HG03064 (cell line): ENCODE measurements at regions not wholly inside any gene's neighbourhood (a gene's known extent, or its start where the extent isn't known, plus 50 kb on each side); places are given as distances from the start of the nearest gene placed in this dataset.

Experiments used
- ATAC-seq: cut with Tn5 transposase; IDR thresholded peaks from one replicate; pipeline ENCODE4 v1.9.1; 2021; ENCODE audit warnings: low read depth; ENCODE audit not compliant: unreplicated experiment

DNA sequence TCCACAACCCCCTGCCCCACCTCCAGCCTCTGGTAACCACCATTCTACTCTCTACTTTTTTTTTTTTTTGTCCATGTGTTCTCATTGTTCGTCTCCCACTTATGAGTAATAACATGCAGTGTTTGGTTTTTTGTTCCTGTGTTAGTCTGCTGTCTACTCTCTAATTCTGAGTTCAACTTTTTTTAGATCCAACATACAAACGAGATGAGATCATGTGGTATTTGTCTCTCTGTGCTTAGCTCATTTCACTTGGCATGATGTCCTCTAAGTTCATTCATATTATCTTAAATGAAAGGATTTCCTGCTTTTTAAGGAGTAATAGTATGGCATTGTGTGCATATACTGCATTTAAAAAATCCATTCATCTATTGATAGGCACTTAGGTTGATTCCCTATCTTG is 130.9 kb downstream of the NMUR2 start:
- no peak for ATAC-seq

DNA sequence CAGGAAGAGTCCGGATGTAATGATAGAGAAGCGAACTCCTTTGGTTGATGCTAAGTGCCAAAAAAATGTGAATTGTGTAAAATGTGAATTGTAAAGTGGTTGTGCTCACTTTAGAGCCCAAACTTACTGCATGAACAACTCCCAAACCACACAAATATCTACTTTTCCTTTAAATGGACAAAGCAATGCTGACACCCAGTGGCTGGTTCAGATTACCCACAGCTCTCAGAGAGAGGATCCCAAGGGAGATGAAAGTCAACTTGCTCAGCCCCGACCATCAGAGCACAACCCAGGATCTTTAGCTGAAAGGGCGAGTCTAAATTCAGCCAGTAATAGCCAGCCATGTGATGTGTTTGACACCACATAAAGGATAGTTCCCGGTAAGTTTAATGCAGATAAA is 133.7 kb downstream of the NMUR2 start:
- no peak for ATAC-seq

DNA sequence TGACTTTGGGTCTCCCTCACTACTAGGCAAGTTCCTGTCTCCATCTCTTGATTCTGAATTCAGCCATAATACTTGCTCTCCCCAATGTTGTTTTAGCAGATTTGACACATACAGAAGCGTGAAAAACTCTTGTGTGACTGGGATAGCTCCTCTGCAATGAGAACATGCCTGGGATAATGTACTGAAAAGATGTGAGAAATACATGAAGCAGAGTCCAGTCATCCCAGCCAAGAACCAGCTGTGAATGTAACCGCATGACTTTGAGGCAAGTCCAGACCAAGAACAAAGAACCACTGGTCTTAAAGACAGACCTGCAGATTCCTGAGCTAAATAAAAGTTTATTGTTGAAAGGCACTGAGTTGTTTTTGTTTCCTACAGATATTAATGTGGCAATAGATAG is 135.0 kb downstream of the NMUR2 start:
- no peak for ATAC-seq

DNA sequence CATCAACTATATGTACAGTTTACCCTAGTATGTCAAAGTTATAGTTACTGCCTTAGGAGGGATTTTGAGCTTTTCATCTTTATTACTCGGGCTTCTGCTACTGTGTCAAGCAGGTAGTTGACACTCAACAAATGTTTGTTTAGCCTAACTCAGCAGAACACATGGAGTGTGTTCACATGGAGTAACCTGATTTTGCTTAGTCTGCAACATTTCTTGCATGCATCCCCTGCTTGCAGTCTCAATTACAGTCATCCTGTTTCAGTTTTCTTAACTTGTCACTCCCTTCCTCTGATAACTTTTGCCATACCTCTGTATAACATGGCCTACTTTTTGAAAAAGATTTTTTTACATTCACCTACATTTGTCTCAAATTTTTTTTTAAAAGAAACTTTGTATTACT is 135.5 kb downstream of the NMUR2 start:
- ATAC-seq: no peak

DNA sequence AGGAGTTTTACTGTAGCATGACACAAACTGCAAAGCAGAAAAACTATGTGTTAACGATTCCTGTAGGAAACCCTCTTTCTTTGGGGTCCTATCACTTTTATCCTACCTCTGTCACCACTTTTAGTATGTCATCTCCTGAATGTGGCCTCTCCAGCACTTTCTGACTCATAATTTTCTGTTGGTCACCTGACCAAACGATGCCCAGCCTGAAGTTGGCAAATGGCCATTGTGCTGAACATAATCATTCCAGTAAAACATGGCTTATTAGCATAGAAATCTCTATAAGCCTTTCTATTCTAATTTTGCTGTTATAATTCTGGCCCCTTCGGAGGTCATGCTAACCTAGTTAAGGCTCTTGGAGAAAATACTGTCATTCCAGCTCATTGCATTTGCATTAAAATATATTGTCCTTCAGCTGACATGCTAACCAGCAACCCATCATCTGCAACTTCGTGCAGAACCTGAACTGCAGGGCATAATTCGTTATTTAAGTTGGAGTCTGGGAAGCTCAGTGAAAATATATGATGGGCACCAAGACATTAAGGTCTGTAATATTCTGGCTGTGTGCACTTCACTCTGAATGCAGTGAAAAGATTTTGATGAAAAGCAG is 140.3 kb downstream of the NMUR2 start:
- no peak for ATAC-seq

DNA sequence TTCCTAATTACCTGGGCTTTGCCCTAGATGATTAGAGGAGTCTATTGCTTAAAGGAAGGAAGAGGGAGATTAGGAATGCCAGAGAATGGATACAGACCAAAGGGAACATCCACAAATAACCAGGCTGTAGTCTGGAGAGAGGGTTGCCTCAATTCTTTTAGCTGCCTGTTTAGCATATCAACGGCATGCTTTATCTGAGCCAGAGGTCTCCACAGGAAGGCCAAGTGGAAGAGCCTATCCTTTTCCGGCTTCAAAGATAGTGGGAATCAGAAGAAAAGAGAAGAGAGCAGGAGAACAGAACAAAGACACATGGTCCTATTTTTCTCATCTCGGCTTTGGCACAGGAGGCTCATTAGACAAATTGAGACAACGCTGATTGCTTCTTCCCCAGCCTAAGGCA is 142.4 kb downstream of the NMUR2 start:
- no peak for ATAC-seq

DNA sequence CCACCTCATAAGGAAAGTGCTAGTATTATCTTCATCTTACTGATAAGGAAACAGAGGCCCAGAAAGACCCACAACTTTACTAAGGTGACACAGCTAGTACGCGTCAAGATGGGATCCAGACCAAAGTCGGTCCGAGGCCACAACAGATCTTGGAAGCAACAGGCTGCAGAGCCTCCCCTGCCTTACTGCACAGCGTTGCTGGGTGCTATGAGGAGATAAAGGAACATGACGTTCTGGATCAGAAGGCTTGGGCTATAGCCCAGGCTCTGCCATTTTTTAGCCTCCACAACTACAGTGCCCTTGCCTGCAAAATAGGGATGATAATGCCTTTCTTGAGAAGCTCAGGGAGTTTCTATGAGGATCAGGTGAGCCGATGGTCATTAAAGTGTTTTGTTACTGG is 144.1 kb downstream of the NMUR2 start:
- ATAC-seq: no peak

DNA sequence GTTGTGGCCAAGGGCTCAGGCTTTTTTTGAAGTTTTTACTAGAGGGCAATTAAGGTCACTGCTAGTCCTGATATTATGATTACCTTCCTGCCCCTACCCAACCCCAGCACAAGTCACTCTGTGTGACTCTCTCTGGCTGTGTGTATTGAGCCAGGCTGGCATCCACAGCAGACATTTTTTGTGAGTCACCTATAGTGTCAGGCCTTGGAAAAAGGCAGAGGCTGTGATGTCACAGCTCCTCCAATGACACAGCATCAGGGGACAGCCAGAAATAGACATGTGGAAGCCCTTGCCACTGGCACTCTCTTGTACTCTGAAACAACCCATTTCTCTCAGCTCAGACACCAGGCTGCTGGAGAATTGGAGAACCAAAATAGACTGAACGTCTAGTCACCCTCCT is 145.4 kb downstream of the NMUR2 start:
- no peak for ATAC-seq

DNA sequence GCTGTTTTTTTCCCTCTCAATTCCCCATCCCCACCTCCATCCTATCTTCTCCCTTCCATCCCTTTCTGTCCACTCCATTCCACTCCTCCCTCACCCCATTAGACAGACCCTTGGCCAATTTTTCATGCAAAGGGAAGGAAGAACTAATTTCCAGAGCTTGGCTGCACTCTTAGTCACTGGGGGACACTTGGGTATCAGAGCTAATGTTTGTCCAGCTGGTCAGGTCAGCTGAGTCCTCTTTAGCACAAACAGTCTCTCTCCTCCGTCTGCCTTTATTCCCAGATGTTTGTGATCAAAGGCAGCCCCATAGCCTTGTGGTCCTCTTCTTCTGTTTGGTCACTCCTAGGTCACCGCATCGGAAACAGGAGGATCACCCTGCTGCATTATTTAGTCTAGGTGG is 148.5 kb downstream of the NMUR2 start:
- ATAC-seq: no peak

DNA sequence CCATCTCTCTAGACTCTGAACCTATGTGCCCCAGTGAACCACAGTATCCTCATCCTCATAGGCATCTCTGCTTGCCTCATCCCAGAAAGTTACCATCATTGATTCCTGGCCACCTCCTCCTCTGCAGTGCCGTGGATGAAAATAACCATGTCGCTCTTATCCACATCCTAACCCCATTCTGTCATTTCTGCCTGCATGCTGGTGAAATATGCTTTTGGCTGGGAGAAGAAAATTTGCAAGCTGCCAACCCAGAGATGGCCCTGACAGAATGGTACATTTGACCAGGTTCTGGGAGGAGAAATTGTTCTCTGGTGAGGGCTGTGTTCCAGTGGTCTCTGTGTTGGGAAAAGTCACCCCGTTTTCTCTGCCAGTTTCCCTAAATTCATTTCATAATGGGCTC is 149.7 kb downstream of the NMUR2 start:
- ATAC-seq: no peak

DNA sequence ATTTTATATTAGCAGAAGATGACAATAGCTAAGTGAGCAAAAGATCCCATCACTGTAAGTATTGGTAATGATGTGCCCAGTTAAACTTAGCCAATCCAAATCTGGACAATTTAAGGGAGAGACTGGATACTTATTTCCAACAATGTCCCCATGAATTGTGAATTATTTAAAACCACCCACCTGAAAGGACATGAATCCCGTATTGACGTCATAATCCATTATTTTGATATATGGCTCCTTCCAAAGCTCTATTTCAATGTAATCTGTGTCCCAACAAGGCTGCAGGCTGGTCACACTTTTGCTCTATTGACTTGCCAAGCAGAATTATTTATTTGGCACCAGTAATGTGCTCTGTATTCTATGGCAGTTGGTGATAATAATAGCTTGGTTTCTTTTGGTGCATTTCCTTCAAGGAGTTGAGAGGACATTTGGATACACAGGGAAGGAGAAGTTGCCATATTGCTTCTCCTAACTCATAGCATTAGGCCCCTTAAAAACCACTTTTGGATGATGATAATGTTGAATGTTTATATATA is 157.2 kb downstream of the NMUR2 start:
- no peak for ATAC-seq

DNA sequence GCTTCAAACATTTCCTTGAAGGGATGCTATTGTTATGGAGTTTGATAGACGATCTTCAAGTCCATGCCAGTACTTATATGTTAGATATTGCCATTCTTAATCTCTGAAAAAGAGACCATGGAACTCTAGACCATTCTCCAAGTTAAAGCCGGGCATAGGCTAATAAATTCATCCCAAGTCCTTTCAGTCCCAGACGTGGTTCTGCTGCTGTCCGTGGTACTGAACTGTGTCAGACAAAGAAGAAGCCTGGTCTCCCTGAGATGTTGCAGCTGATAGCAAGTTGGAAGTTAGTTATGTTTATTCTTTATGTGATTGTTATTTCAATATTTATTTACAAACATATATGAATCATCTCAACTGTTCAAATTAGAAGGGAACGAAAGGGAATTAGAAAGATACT is 158.7 kb downstream of the NMUR2 start:
- ATAC-seq: no peak

DNA sequence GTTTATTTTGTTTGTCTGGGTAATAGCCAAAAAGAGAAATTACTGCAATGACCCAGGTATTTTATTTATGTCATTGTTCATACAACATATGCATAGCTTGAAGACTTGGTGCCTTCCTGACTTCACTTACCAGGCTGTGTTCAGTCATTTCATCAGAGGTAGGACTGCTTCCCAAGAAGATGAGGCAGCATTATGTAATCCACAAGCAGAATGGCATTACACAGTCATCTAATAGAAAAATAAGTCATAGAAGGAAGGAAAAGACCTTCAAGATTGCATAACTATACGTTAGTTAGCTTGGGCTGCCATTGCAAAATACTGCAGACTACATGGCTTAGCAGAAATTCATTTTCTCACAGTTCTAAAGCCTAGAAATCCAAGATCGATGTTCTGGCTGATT is 167.5 kb downstream of the NMUR2 start:
- ATAC-seq: no peak

DNA sequence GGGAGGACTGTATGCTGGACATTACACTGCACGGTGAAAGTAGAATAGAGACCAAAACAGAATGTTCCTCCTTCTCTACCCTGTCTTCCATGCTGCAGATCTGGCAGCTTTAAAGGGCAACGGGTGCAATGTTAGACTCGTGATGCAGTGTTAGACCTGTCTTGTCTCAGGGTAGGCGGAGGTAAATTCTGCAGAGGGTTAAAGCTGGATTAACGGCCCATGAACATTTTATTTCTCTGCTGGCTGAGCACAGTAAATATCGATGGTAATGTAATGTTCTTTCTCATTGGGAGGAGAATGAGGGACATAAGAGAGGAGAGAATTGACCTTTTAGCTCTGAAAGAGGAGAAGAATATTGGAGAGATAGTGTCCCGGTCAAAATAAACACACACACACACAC is 178.9 kb downstream of the NMUR2 start:
- no peak for ATAC-seq

DNA sequence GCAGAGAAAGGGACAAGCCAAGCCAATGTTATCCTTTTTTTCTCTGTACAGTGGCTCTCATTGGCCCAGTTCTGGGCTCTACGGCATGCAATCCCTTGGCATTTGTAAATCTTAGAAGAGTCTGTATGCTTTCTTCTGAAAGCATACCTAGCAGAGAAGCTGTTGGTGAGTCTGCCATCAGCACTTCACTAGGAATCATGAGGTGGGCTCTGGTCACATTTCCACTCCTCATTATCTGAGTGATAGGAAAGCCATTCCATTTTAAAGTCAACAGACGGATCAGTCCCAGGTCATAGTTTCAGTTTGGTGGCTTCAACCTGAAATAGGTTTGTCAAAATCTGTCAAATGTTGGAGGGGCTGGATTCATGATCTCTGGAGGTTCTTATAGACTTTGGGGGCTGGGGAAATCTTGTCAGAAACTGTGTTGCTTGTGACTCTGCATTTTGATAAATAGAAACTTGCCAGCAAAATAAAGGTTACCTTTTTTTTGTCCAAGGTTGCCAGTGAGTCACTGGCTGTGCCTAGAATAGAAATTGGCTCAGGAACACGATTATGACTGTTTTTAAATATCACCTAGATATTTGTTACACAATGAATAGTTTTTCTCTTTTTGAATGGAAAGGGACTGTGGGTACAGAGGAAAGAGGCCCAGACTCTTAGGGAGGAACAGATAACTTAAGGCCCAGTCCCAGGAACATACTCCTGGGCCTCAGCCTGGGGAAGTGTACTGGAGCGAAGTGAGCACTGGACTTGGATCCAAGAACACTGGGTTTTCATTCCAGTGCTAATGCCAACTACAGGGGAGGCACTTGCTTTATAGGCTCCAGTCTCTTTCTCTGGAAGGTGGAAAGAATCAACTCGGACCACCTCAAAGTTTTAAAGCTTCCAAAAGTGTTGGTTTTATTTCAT is 183.1 kb downstream of the NMUR2 start:
- ATAC-seq: no peak

DNA sequence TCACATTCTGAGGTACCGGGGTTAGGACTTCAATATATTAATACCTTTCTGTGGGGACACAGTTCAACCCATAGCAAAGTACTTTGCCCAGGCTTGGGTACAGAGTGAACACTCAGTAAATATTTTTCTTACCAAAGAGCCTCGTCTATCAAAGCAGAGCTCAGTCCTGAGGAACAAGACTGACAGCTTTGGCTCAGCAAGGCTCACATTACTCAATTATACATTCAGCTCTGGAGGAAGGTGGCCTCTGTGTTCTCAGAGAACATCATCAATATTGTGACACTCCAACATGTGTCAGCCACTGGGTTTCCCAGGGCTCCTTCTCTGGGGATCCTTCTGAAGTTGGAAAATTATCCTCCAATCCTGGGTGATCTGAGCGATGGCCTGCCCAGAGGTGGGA is 186.4 kb downstream of the NMUR2 start:
- no peak for ATAC-seq

DNA sequence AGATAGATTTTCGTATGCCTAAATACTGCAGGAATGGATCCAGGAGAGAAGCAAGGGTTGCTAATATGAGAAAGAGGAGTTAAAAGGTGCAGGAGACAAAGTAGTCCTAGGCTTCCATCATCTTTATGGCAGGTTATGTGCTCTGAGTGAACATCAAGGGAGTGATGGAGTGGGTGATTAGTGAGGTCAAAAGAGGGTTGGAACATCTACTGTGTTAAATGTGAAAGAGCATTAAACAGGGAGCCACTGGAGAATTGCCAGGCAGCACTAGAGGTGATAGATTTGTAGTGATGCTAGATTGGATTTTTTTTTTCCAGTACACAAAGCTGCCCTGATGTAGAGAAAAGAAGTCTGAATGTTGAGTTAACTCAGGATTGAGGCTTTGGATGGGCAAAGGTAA is 199.3 kb downstream of the NMUR2 start:
- no peak for ATAC-seq

DNA sequence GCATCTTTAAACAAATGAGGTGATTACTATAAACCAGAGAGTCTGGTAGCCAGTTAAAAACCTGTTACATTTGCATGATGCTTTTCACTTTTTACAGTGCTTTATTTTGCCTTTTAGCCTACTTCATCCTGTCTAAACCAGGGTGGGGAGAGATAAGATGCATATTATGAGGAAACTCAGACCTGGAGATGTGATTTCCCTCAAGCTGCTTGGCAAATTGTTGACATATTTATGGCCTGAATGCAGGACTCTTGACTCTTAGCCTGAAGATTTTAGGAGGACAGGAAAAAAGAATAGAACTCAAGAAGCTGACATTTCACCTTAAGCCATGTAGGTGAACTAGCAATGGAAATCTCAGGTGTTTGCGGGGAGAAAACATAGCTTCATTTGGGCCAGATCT is 202.8 kb downstream of the NMUR2 start:
- ATAC-seq: no peak

DNA sequence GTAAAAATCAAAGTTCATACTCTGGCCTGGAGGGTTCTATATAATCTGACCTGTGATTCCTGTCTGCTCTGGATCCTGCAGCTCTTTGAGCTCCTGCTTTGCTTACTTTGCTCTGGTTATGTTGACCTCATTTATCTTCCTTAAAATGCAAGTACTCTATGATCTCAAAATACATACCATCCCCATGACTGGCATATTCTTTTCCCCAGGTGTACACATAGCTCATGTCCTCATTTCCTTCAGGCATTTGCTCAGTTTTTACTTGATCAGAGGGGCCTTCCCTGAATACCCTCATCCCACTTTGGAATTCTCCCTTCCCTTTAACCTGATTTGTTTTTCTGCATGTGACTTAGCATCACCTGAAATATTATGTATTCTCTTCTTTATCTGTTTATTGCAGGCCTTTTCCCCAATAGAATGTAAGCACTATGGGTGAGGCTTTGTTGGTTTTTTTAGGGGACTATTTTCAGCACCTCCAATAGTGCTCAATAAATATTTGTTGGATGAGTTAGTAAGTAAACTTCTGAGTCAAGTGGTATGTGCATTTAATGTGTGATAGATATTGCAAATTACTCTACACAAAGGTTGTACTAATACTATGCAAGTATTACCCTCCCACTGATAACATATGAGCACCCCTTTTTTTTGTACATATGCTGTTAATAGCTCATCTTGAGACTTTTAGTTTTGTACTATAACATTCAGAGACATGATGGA is 211.5 kb downstream of the NMUR2 start:
- no peak for ATAC-seq

DNA sequence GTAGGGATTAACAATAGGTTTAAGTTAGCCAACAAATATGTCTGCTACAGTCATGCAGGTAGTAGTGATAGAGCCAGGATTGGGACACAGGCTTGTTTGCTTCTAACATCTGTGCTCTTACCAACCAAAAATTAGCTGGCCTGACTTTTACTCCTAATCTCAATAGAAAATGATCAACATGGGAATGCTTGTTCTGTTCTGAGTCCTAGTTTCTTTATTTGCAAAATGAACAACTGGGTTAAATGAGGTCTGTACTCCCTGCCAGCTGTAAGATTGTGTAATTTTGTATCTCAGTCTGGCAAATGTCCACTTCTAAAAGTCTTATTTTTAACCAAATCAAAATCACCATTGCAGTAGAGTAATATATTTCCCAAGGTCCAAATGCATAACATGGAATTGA is 216.8 kb downstream of the NMUR2 start:
- no peak for ATAC-seq

DNA sequence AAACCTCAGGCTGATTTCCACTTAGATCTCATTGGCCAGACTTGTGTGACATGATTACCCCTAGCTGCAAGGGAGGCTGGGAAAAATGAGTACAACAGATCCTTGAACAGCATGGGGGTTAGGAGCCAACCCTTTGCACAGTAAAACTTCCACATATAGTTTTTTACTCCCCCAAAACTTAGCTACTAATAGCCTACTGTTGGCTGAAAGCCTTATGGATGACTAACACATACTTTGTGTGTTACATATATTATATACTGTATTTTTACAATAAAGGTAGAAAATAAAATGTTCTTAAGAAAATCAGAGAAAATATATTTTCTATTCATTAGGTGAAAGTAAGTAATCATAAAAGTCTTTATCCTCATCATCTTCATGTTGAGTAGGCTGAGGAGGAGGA is 217.4 kb downstream of the NMUR2 start:
- ATAC-seq: no peak
